K562 (cell line): ENCODE measurements at regions not wholly inside any gene's neighbourhood (a gene's known extent, or its start where the extent isn't known, plus 50 kb on each side); places are given as distances from the start of the nearest gene placed in this dataset.
"Not testable (repeated sequence)": the region's sequence is repeated elsewhere in the genome, so short reads cannot be mapped to it uniquely, and the experiment has no call there.

Source experiments
- ATAC-seq: fragments of 200-7000 bp; cut with Tn5 transposase; 3 replicates; pipeline ENCODE4 v1.9.1; 2020; ENCODE audit warnings: moderate library complexity
- BruUV-seq: library from RNA; stranded (reverse); fragments of 400-500 nt; replicated peaks from 2 replicates; lab custom pipeline; 2021; lab: Mats Ljungman, UMichigan
- CTCF ChIA-PET: fragments of 300-600 bp; formaldehyde crosslinking; extraction: SDS; loops from one replicate; lab custom pipeline; 2021; ENCODE audit warnings: low intra/inter-chr PET ratio; lab: Yijun Ruan, JAX
- POLR2A ChIA-PET: fragments of 300-600, 350-650 bp; sonication (Branson Sonifier 250); formaldehyde crosslinking; extraction: SDS; loops from one replicate; lab custom pipeline; 2021; ENCODE audit warnings: antibody characterized with exemption, inconsistent platforms; lab: Yijun Ruan, JAX
- DNase-seq, 4 experiments: peaks; one replicate each; pipeline versions ENCODE4 v3.0.0 to v3.0.0-alpha.2; 2011 to 2018; ENCODE audit warnings: low spot score in 3 of 4, mixed read lengths in 3 of 4; ENCODE audit errors: extremely low read depth in 1 of 4
- FAIRE-seq: peaks from 2 replicates; lab custom pipeline; 2011; peaks lifted over from hg19 to GRCh38; lab: Jason Lieb, UNC
- H2AFZ ChIP-seq: 2 replicates; pipeline ENCODE4 v1.6.0; 2011; ENCODE audit warnings: low read depth, low read length, control low read depth, inconsistent platforms
- H3K27ac ChIP-seq: fragments of 200-600 bp; 3 replicates; pipeline ENCODE4 v1.8.0; 2011; ENCODE audit warnings: low read depth, mild to moderate bottlenecking, control low read depth, inconsistent platforms, low read length, moderate library complexity, mixed read lengths; ENCODE audit errors: extremely low read depth
- H3K27me3 ChIP-seq, 2 experiments: fragments of 300-600 bp in 1 of 2; 2 replicates in 1 of 2; 3 replicates in 1 of 2; pipeline versions ENCODE4 v1.6.0 to v1.8.0; 2011; ENCODE audit warnings: inconsistent platforms in 2 of 2, low read length in 2 of 2, mild to moderate bottlenecking in 1 of 2, mixed read lengths in 1 of 2, moderate library complexity in 1 of 2; ENCODE audit not compliant: control insufficient read depth in 2 of 2, insufficient read depth in 2 of 2
- H3K36me3 ChIP-seq: fragments of 300-600 bp; 3 replicates; pipeline ENCODE4 v1.8.0; 2011; ENCODE audit warnings: mild to moderate bottlenecking, low read length, inconsistent platforms; ENCODE audit not compliant: control insufficient read depth, insufficient read depth
- H3K4me1 ChIP-seq, 2 experiments: fragments of 200-600 bp in 1 of 2; replicated peaks in 1 of 2; 2 replicates in 1 of 2; 3 replicates in 1 of 2; pipeline versions ENCODE4 v1.5.1 to v1.8.0; 2011; ENCODE audit warnings: inconsistent platforms in 2 of 2, low read length in 2 of 2, mild to moderate bottlenecking in 1 of 2, mixed read lengths in 1 of 2, moderate library complexity in 1 of 2; ENCODE audit not compliant: control insufficient read depth in 2 of 2, insufficient read depth in 2 of 2
- H3K4me2 ChIP-seq: 2 replicates; pipeline ENCODE4 v1.6.1; 2011; ENCODE audit warnings: low read length, control low read depth, inconsistent platforms, mixed read lengths; ENCODE audit not compliant: insufficient read depth
- H3K4me3 ChIP-seq: fragments of 200-600 bp; sonication (generic), shearing (Covaris generic); 2 replicates; pipeline ENCODE4 v1.5.1; 2016; ENCODE audit warnings: control low read depth, inconsistent platforms
- H3K79me2 ChIP-seq: fragments of 200-600 bp; 3 replicates; pipeline ENCODE4 v1.8.0; 2011; ENCODE audit warnings: low read length, inconsistent platforms; ENCODE audit not compliant: control insufficient read depth, insufficient read depth
- H3K9ac ChIP-seq, 2 experiments: 2 replicates each; pipeline versions ENCODE4 v1.6.0 to v1.6.1; 2011; ENCODE audit warnings: low read depth in 2 of 2, low read length in 2 of 2, control low read depth in 1 of 2, inconsistent platforms in 1 of 2, mild to moderate bottlenecking in 1 of 2, mixed read lengths in 1 of 2; ENCODE audit not compliant: insufficient read depth in 1 of 2
- H3K9me1 ChIP-seq: one replicate; pipeline ENCODE4 v1.6.0; 2011; ENCODE audit warnings: inconsistent platforms, mild to moderate bottlenecking, low read length, moderate library complexity; ENCODE audit not compliant: control insufficient read depth, insufficient read depth
- H3K9me3 ChIP-seq: replicated peaks from 2 replicates; pipeline ENCODE4 v1.5.1; 2011; ENCODE audit warnings: low read depth, low read length, inconsistent platforms; ENCODE audit not compliant: control insufficient read depth, insufficient read depth
- H4K20me1 ChIP-seq: replicated peaks from 2 replicates; pipeline ENCODE4 v1.6.1; 2011; ENCODE audit warnings: low read length, inconsistent platforms, mixed read lengths; ENCODE audit not compliant: control insufficient read depth, insufficient read depth
- FOXJ3 ChIP-seq: sonication (generic); formaldehyde crosslinking; IDR thresholded peaks from 2 replicates; pipeline ENCODE4 v1.4.0; 2020; ENCODE audit warnings: mild to moderate bottlenecking, missing genetic modification reagents
- KDM2B ChIP-seq: fragments of 250-450 bp; sonication (Bioruptor Pico); IDR thresholded peaks from 2 replicates; pipeline ENCODE4 v1.8.0; 2021; ENCODE audit warnings: mild to moderate bottlenecking, moderate library complexity
- NR3C1 ChIP-seq: sonication (generic); formaldehyde crosslinking; IDR thresholded peaks from 2 replicates; pipeline ENCODE4 v1.8.1; 2022; ENCODE audit warnings: missing genetic modification reagents
- SMARCE1 ChIP-seq: fragments of 450-650 bp; IDR thresholded peaks from 2 replicates; pipeline ENCODE4 v1.7.1; 2016; ENCODE audit warnings: mild to moderate bottlenecking
- TEAD1 ChIP-seq, 2 experiments: fragments of 450-650 bp in 1 of 2; sonication (generic) in 1 of 2; formaldehyde crosslinking; IDR thresholded peaks; 2 replicates each; pipeline versions ENCODE4 v1.4.0 to v1.8.0; 2020 to 2022; ENCODE audit warnings: mild to moderate bottlenecking in 2 of 2, missing genetic modification reagents in 1 of 2
- TGIF2 ChIP-seq: sonication (generic); formaldehyde crosslinking; IDR thresholded peaks from 2 replicates; pipeline ENCODE4 v1.8.1; 2022; ENCODE audit warnings: mild to moderate bottlenecking, missing genetic modification reagents, moderate library complexity
- TOE1 ChIP-seq, 2 experiments: fragments of 450-650 bp in 1 of 2; sonication (generic) in 1 of 2; formaldehyde crosslinking in 1 of 2; IDR thresholded peaks; 2 replicates each; pipeline versions ENCODE4 v1.7.1 to v1.8.0; 2016 to 2022; ENCODE audit warnings: borderline replicate concordance in 2 of 2, mild to moderate bottlenecking in 2 of 2, antibody characterized with exemption in 1 of 2, inconsistent platforms in 1 of 2, low read depth in 1 of 2, missing genetic modification reagents in 1 of 2, moderate library complexity in 1 of 2
- in situ Hi-C: fragments of 300-500 bp; cut with MboI; formaldehyde crosslinking; loops from 4 replicates; pipeline ENCODE4 v1.15.0; 2018; ENCODE audit warnings: inconsistent platforms, mixed read lengths
- intact Hi-C: fragments of 100-400 bp; cut with micrococcal nuclease; formaldehyde crosslinking; loops from 2 replicates; pipeline ENCODE4 v1.14.2; 2022
- TF ChIP-seq, protein P1 (sequence below): fragments of 250-450 bp; sonication (Bioruptor Pico); IDR thresholded peaks from 2 replicates; pipeline ENCODE4 v1.4.0; 2020; ENCODE audit warnings: mild to moderate bottlenecking, moderate library complexity, borderline replicate concordance
- TF ChIP-seq, protein P2 (sequence below), 2 experiments: fragments of 250-450 bp in 1 of 2; fragments of 450-650 bp in 1 of 2; sonication (Bioruptor Pico) in 1 of 2; IDR thresholded peaks; 2 replicates each; pipeline versions ENCODE4 v1.6.1 to v1.8.0; 2016 to 2021; ENCODE audit warnings: mild to moderate bottlenecking in 2 of 2, moderate library complexity in 2 of 2, missing compliant biosample characterization in 1 of 2, missing genetic modification characterization in 1 of 2

GRCh38 chr20:19841740-19842139 is 83.7 kb downstream of the RIN2 start (continued):
- TF ChIP-seq, protein P1, sequence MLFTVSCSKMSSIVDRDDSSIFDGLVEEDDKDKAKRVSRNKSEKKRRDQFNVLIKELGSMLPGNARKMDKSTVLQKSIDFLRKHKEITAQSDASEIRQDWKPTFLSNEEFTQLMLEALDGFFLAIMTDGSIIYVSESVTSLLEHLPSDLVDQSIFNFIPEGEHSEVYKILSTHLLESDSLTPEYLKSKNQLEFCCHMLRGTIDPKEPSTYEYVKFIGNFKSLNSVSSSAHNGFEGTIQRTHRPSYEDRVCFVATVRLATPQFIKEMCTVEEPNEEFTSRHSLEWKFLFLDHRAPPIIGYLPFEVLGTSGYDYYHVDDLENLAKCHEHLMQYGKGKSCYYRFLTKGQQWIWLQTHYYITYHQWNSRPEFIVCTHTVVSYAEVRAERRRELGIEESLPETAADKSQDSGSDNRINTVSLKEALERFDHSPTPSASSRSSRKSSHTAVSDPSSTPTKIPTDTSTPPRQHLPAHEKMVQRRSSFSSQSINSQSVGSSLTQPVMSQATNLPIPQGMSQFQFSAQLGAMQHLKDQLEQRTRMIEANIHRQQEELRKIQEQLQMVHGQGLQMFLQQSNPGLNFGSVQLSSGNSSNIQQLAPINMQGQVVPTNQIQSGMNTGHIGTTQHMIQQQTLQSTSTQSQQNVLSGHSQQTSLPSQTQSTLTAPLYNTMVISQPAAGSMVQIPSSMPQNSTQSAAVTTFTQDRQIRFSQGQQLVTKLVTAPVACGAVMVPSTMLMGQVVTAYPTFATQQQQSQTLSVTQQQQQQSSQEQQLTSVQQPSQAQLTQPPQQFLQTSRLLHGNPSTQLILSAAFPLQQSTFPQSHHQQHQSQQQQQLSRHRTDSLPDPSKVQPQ (CRISPR knock-in tag), result no peak
- TF ChIP-seq SMARCE1, result no peak
- TF ChIP-seq KDM2B (CRISPR knock-in tag), result no peak
- TF ChIP-seq, protein P2, sequence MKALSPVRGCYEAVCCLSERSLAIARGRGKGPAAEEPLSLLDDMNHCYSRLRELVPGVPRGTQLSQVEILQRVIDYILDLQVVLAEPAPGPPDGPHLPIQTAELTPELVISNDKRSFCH (CRISPR knock-in tag; IDR thresholded peaks at IDR 0.05), result no peak
- TF ChIP-seq, protein P2 (tag; IDR thresholded peaks at IDR 0.05), result no peak
- TF ChIP-seq FOXJ3 (CRISPR knock-in tag), result no peak
- TF ChIP-seq TGIF2, result no peak
- TF ChIP-seq TEAD1 (CRISPR knock-in tag; IDR thresholded peaks at IDR 0.05), result no peak
- no peak for TF ChIP-seq TOE1 (IDR thresholded peaks at IDR 0.05; ENCODE audit: borderline replicate concordance)
- TF ChIP-seq TOE1 (CRISPR knock-in tag; IDR thresholded peaks at IDR 0.05; ENCODE audit: borderline replicate concordance, low read depth), result no peak
- no peak for TF ChIP-seq NR3C1 (CRISPR knock-in tag)

DNA sequence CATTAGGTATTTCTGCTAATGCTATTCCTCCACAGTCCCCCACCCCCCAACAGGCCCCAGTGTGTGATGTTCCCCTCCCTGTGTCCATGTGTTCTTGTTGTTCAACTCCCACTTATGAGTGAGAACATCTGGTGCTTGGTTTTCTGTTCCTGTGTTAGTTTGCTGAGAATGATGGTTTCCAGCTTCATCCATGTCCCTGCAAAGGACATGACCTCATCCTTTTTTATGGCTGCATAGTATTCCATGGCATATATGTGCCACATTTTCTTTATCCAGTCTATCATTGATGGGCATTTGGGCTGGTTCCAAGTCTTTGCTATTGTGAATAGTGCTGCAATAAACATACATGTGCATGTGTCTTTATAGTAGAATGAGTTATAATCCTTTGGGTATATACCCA is 86.8 kb downstream of the RIN2 start:
- H4K20me1 ChIP-seq, BruUV-seq, H3K4me3 ChIP-seq, FAIRE-seq, ATAC-seq, H3K27ac ChIP-seq, H3K9ac ChIP-seq, H3K9me3 ChIP-seq, H3K36me3 ChIP-seq, H3K4me1 ChIP-seq, H3K4me2 ChIP-seq, H3K9me1 ChIP-seq, DNase-seq, H3K27me3 ChIP-seq, H3K79me2 ChIP-seq, H2AFZ ChIP-seq, in situ Hi-C loops, CTCF ChIA-PET, intact Hi-C loops: not testable (repeated sequence)
- POLR2A ChIA-PET, result interaction anchor here (0.5 kb wide), 1 partner anchor 121 kb away, joined by 4 read pairs; no protein-coding TSS in a partner anchor
